OCI-LY7 (cell line): ENCODE measurements at regions not wholly inside any gene's neighbourhood (a gene's known extent, or its start where the extent isn't known, plus 50 kb on each side); places are given as distances from the start of the nearest gene placed in this dataset.
"Not testable (repeated sequence)": the region's sequence is repeated elsewhere in the genome, so short reads cannot be mapped to it uniquely, and the experiment has no call there.

Experiments used
- BruUV-seq: library from RNA; stranded (reverse); fragments of 400-500 nt; replicated peaks from 2 replicates; lab custom pipeline; 2021; lab: Mats Ljungman, UMichigan
- CTCF ChIA-PET: fragments of 300-600 bp; sonication (Branson Sonifier 250); formaldehyde crosslinking; loops from one replicate; lab custom pipeline; 2022; ENCODE audit warnings: antibody characterized with exemption; ENCODE audit not compliant: unreplicated experiment; lab: Charles Lee
- POLR2A ChIA-PET: fragments of 300-600 bp; sonication (Branson Sonifier 250); formaldehyde crosslinking; loops from one replicate; lab custom pipeline; 2022; ENCODE audit warnings: antibody characterized with exemption; lab: Charles Lee
- DNase-seq: peaks from one replicate; pipeline ENCODE4 v3.0.0-alpha.2; 2015; ENCODE audit warnings: low spot score
- H2AFZ ChIP-seq: fragments of 200-600 bp; sonication (generic), shearing (Covaris generic); 2 replicates; pipeline ENCODE4 v1.6.1; 2014; ENCODE audit warnings: mild to moderate bottlenecking, antibody characterized with exemption, low read length, moderate library complexity
- H3K27ac ChIP-seq: fragments of 200-600 bp; sonication (generic); 2 replicates; pipeline ENCODE4 v1.5.1; 2014; ENCODE audit warnings: mixed run types, low read depth, mild to moderate bottlenecking, moderate library complexity, low read length, inconsistent platforms; ENCODE audit not compliant: poor library complexity, severe bottlenecking
- H3K36me3 ChIP-seq: fragments of 200-600 bp; sonication (generic); 2 replicates; pipeline ENCODE4 v1.6.1; 2014; ENCODE audit warnings: mild to moderate bottlenecking, antibody characterized with exemption, low read length, moderate library complexity, mixed read lengths; ENCODE audit not compliant: insufficient read depth
- H3K4me1 ChIP-seq: fragments of 200-600 bp; sonication (generic); 2 replicates; pipeline ENCODE4 v1.5.1; 2014; ENCODE audit warnings: mild to moderate bottlenecking, low read length; ENCODE audit not compliant: insufficient read depth, poor library complexity, severe bottlenecking
- H3K4me2 ChIP-seq: fragments of 200-600 bp; sonication (generic); 2 replicates; pipeline ENCODE4 v1.6.1; 2014; ENCODE audit warnings: mild to moderate bottlenecking, low read length
- H3K4me3 ChIP-seq: fragments of 200-600 bp; sonication (generic); 2 replicates; pipeline ENCODE4 v1.5.1; 2014; ENCODE audit warnings: mild to moderate bottlenecking, low read depth, low read length; ENCODE audit not compliant: poor library complexity, severe bottlenecking
- H3K79me2 ChIP-seq: fragments of 200-600 bp; sonication (generic); 2 replicates; pipeline ENCODE4 v1.6.1; 2016; ENCODE audit warnings: low read depth, mild to moderate bottlenecking, low read length, moderate library complexity, mixed read lengths; ENCODE audit not compliant: insufficient read depth
- H3K9me2 ChIP-seq: fragments of 200-600 bp; sonication (generic); 2 replicates; pipeline ENCODE4 v1.6.1; 2016; ENCODE audit warnings: mild to moderate bottlenecking, low read length, mixed read lengths; ENCODE audit not compliant: insufficient read depth
- H3K9me3 ChIP-seq: fragments of 200-600 bp; sonication (generic); 2 replicates; pipeline ENCODE4 v1.6.1; 2014; ENCODE audit warnings: mild to moderate bottlenecking, mixed run types, low read length, mixed read lengths
- H4K20me1 ChIP-seq: fragments of 200-600 bp; sonication (generic); 2 replicates; pipeline ENCODE4 v1.6.1; 2014; ENCODE audit warnings: mild to moderate bottlenecking, antibody characterized with exemption, low read length, moderate library complexity, mixed read lengths; ENCODE audit not compliant: insufficient read depth
- intact Hi-C: fragments of 100-400 bp; cut with micrococcal nuclease; formaldehyde crosslinking; loops from one replicate; pipeline ENCODE4 v1.10.0; 2022; ENCODE audit not compliant: unreplicated experiment
- small RNA-seq: library from RNA; depleted of rRNA; stranded (forward); fragments of <200 nt; gene quantifications from one replicate; pipeline ENCODE3, GENCODE V24; 2014

GRCh38 chr1:121117622-121118479 lies 66.3 kb downstream of the FAM72B start:
- H3K4me1 ChIP-seq, H3K4me2 ChIP-seq, BruUV-seq, CTCF ChIA-PET, intact Hi-C loops, H3K27ac ChIP-seq, DNase-seq, H3K9me3 ChIP-seq, H2AFZ ChIP-seq, H4K20me1 ChIP-seq, POLR2A ChIA-PET, H3K79me2 ChIP-seq, H3K9me2 ChIP-seq, H3K36me3 ChIP-seq, H3K4me3 ChIP-seq: not testable (repeated sequence)

Small RNA genes in the stretch of these regions (small RNA-seq; reads per million reads assigned to genes)
- gene RF00003 (0.52 reads per million, percentile 7 among the genes with 10 or more reads in this experiment), gene RNVU1-4 (0.31 reads per million)
